ENCODE measurements at regions not wholly inside any gene's neighbourhood (a gene's known extent, or its start where the extent isn't known, plus 50 kb on each side); places are given as distances from the start of the nearest gene placed in this dataset.

DNA sequence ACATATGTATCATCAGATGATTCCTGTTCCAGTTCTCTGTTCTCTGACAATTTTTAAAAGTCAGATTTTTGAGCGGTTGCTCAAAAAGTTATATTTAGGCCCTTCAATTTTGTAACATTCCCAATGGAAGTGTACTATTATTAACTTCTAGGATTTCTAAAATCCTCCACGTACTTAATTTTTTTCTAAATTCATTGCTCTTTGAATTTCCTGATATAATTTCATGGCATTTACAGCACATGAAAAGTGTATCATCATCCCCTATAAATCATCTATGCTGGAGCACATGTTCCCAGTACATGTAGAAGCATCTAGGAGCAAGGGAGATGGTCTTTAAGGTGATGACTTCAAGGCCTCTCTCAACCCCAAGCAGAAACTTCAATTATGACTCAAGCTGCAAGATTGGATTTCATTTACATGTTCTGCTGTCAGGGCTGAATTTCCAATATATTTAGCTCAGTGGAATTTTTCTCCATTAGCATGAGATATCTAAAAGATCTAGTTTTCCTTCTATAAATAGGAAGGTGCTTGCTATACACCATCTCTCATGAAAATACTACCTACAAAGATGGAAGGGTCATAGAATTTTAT is 392.8 kb upstream of the MIR17HG start:
- H3K9me3 Mint-ChIP-seq, result no peaks in the 10 kb centered on the region
- ATAC-seq (ENCODE audit: low read depth) (no peak), DNase-seq (no peak)

DNA sequence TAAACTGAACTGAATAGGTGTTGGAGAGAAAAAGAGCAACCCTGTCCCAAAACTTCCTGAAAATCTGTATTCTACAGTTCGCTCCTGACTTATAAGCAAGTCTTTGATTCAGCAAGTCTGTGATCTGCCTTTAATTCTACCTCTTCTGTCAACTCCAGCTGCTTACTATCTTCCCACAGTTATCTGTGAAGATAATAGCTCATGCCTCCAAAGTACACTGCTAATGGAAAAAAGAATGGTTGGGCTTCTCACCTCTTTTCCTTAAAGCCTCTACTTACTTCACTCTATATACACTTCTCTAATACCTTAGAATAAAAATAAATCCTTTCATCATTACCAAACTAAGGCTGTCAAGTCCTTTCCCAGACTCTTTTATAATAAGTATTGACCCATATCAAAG is 391.5 kb upstream of the MIR17HG start:
- Mint-ChIP-seq H3K4me3 (no peak overlapping the region), H3K27me3 (no peaks in the 10 kb centered on the region), H3K36me3 (no peaks in the 10 kb centered on the region), H3K27ac (no peak overlapping the region), H3K9me3 (no peaks in the 10 kb centered on the region), H3K4me1 (no peaks in the 10 kb centered on the region)
- DNase-seq (no peak), ATAC-seq (ENCODE audit: low read depth) (no peak)
- POLR2A ChIA-PET, result no interaction called here

More for the DNA sequence above, 392.8 kb upstream of the MIR17HG start:
- Mint-ChIP-seq H3K27me3 (no peaks in the 10 kb centered on the region), H3K27ac (no peak overlapping the region), H3K36me3 (no peaks in the 10 kb centered on the region), H3K4me1 (no peaks in the 10 kb centered on the region), H3K4me3 (no peak overlapping the region)
- POLR2A ChIA-PET, result no interaction called here

DNA sequence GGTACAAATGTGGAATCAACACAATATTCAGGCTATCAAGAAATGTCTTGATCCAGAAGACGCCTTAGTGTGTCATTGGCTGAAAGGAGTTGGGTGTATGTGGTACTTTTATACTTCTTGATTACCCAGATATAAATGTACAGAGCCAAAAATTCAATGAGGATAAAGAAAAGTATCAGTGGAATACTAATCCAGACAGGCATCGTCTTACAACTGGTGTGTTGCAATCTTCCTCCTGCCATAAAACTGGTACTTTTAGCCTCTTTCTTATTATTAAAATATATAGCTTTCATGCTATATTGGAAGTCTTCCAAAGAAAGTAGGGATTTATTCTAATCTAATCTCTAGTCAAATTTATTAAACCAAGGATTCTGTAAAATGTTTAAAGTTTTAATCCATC is 388.6 kb upstream of the MIR17HG start:
- no peaks in the 10 kb centered on the region for H3K36me3 Mint-ChIP-seq
- H3K4me3 Mint-ChIP-seq, result no peak overlapping the region
- H3K27ac Mint-ChIP-seq, result no peak overlapping the region
- H3K27me3 Mint-ChIP-seq, result no peaks in the 10 kb centered on the region
- DNase-seq, result no peak
- H3K9me3 Mint-ChIP-seq, result no peaks in the 10 kb centered on the region
- H3K4me1 Mint-ChIP-seq, result no peaks in the 10 kb centered on the region
- no peak for ATAC-seq (ENCODE audit: low read depth)
- POLR2A ChIA-PET, result no interaction called here

DNA sequence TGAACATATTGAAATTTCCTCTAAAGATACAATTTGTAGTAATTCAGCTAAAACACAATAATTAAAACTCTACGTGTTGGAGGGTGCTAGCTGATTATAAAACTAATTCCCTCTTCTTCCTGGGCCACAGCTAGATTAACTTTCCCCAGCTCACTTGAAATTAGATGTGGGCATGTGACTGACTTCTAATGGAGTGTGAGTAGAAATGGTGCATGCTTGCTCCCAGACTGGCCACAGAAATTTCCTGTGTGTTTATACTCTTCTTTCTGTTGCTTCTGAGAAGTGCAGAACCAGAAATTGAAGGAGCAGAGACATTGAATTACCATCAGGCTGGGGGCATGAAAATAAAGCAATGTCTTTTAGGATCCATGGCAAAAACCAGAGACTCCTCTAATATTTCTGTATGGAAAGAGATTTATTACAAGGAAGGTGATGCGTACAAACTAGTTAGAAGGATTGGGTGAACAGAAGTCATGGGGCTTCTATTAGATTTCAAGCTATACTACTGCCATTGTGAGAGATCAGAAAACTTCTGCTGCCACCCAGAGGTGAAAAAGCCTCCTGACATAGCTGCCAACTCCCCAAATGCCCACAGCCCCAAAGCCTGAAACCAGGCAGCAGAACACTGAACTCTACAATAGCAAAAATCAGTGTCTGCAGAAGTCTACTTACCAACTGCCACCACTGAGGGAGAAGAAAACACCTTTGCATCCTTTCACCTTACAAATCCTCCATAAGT is 379.2 kb upstream of the MIR17HG start:
- ATAC-seq (ENCODE audit: low read depth) (no peak), DNase-seq (no peak)
- Mint-ChIP-seq H3K27me3 (no peaks in the 10 kb centered on the region), H3K4me3 (no peak overlapping the region), H3K4me1 (no peaks in the 10 kb centered on the region), H3K27ac (no peak overlapping the region), H3K9me3 (no peaks in the 10 kb centered on the region), H3K36me3 (no peaks in the 10 kb centered on the region)
- POLR2A ChIA-PET, result no interaction called here

DNA sequence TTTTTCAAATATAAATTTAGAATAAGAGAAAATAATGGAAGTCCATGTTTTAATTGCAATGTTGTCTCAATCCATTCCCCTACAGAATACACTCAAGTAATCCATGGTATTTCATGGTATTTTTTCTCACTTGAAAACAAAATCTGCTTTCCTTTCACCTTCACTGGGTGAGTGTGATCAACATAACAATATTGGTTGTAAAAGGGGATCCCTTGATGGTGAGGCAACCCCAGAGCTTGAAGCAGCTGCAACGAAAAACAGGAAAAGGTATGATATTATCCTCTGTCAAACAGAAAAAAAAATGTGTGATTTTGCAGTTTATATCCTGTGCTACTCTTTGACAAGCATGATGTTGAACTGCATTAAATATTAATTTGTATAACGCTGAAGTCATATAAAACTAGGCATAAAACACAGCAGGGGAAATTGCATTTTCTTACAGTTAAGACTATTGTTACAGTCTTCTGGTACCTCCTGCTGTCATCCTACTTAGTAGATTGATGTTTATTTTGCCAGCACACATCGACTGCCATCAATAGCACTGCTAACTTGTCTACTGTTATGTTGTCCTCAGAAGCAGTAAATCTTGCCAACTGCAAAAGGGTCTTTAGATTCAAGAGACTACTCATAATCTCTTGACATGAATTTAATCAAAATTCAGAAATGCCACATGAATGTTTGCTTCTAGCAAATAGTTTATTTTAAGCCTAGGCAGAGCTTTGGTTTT is 373.1 kb upstream of the MIR17HG start:
- H3K36me3 Mint-ChIP-seq, result no peaks in the 10 kb centered on the region
- no peak overlapping the region for H3K4me3 Mint-ChIP-seq
- no peaks in the 10 kb centered on the region for H3K9me3 Mint-ChIP-seq
- ATAC-seq (ENCODE audit: low read depth), result no peak
- no peak for DNase-seq
- POLR2A ChIA-PET, result no interaction called here
- no peak overlapping the region for H3K27ac Mint-ChIP-seq
- H3K27me3 Mint-ChIP-seq, result no peaks in the 10 kb centered on the region
- no peaks in the 10 kb centered on the region for H3K4me1 Mint-ChIP-seq

DNA sequence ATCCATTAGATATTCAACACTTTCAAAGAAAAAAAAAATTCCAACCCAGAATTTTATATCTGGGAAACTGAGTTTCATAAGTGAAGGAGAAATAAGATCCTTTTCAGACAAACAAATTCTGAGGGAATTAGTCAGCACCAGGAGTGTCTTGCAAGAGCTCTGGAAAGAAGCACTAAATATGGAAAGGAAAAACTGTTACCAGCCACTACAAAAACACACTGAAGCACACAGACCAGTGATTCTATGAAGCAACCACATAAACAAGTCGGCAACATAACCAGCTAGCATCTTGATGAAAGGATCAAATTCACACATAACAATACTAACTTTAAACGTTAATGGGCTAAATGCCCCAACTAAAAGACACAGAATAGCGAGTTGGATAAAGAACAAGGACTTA is 368.4 kb upstream of the MIR17HG start:
- ATAC-seq (ENCODE audit: low read depth), result no peak
- H3K4me3 Mint-ChIP-seq, result no peak overlapping the region
- no peaks in the 10 kb centered on the region for H3K36me3 Mint-ChIP-seq
- POLR2A ChIA-PET, result no interaction called here
- no peak overlapping the region for H3K27ac Mint-ChIP-seq
- no peak for DNase-seq
- no peaks in the 10 kb centered on the region for H3K27me3 Mint-ChIP-seq
- H3K9me3 Mint-ChIP-seq, result peaks cover 3% of the 10 kb centered on the region
- no peaks in the 10 kb centered on the region for H3K4me1 Mint-ChIP-seq

DNA sequence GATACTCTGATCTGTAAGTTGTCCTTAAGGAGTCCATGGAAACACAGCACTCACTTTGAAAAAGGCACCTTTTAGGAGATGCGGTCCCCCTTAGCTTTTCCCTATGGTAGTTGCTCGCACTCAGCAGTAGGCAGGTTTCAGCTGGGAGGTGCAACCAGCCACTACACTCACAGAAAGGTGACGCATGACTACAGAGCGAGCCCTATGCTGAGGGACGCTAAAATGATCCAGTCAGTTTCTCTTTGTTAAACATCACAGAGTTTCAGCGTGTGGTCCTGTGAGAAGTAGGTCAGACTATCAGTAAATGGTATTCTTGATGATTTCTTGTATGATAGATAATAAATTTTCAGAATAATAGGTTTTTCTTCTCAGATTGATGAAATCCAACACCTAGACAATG is 362.7 kb upstream of the MIR17HG start:
- Mint-ChIP-seq H3K9me3 (peaks cover 3% of the 10 kb centered on the region), H3K27me3 (no peaks in the 10 kb centered on the region), H3K27ac (no peak overlapping the region), H3K4me3 (no peak overlapping the region), H3K36me3 (no peaks in the 10 kb centered on the region), H3K4me1 (no peaks in the 10 kb centered on the region)
- DNase-seq, result no peak
- ATAC-seq (ENCODE audit: low read depth), result no peak
- POLR2A ChIA-PET, result no interaction called here

DNA sequence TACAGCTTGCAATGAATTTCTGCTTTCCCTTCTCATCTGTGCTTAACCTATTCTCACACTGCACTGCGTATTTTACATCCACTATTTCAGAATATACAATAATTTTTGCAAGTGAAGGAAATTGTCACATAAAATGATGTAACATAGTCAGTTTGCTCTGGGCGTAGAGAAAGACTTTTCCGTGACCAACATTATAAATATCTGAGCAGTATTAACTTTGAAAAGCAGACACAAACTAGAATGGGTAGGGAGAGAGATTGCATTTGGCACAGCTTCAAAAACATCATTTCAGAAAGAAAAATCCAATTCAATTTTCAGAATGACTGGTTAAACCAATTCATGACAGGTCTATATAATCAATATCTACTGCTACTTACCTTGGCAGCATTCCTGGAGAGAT is 352.5 kb upstream of the MIR17HG start:
- DNase-seq (no peak), ATAC-seq (ENCODE audit: low read depth) (no peak)
- POLR2A ChIA-PET, result no interaction called here
- Mint-ChIP-seq H3K4me1 (no peaks in the 10 kb centered on the region), H3K9me3 (no peaks in the 10 kb centered on the region), H3K27ac (no peak overlapping the region), H3K36me3 (no peaks in the 10 kb centered on the region), H3K4me3 (no peak overlapping the region), H3K27me3 (no peaks in the 10 kb centered on the region)

DNA sequence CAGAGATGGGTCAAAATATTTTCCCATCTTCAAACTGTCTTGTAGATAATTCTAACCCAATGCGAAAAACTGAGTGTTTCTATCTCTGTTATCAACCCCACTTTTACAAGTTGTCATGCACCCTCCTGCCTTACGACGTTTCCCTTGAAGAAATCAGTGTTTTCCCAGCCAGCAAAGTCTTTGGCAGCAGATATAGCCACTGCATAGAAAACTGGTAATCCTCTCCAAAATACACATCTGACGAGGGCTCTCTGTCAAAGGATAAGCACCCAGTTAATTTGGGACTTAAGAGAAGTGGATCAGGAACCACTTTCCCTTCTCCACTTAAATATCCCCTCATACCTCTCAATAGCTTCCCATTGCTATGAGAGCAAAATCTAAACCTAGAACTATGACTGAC is 351.9 kb upstream of the MIR17HG start:
- DNase-seq (no peak), ATAC-seq (ENCODE audit: low read depth) (no peak)
- H3K27ac Mint-ChIP-seq, result no peak overlapping the region
- H3K9me3 Mint-ChIP-seq, result no peaks in the 10 kb centered on the region
- no peaks in the 10 kb centered on the region for H3K27me3 Mint-ChIP-seq
- POLR2A ChIA-PET, result no interaction called here
- H3K4me3 Mint-ChIP-seq, result no peak overlapping the region
- no peaks in the 10 kb centered on the region for H3K4me1 Mint-ChIP-seq
- H3K36me3 Mint-ChIP-seq, result no peaks in the 10 kb centered on the region

DNA sequence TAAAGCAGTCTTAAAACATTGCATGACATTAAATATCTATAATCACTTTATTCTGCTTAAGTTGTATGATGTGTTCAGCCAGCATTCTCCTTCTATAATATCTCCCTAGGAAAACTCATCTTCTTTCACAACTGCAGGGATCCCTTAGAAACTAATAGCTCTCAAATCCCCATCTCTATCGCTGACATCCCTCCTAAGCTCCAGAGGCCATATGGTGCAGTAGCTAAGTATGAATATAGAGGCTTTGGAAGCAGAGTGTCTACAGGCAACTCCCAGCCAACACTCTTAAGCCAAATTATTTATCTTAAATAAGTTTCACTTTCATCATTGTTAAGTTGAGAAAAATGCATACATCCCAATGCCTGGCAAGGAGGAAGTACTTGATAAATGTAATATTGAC is 349.5 kb upstream of the MIR17HG start:
- ATAC-seq (ENCODE audit: low read depth), result no peak

DNA sequence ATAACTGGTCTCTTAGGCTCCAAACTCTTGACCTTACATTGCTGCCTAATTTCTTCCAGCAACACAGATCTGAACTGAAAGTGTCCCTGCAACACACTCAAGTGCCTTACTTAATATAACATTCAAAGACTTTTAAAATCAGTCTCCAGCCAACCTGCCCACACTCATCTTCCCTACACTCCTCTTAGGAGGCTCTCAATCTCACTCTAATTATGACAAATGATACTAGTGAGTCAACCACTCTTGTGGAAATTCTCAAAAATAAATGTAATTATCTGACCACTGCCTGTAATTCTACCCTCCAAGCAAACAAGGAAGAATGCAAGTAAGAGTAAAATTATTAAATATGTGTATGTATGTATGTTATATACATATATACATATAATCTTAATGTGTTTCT is 348.1 kb upstream of the MIR17HG start:
- H3K27me3 Mint-ChIP-seq, result no peaks in the 10 kb centered on the region

More for the DNA sequence above, 349.5 kb upstream of the MIR17HG start:
- no peaks in the 10 kb centered on the region for H3K27me3 Mint-ChIP-seq
- H3K27ac Mint-ChIP-seq, result no peak overlapping the region
- no peaks in the 10 kb centered on the region for H3K4me1 Mint-ChIP-seq
- H3K9me3 Mint-ChIP-seq, result no peaks in the 10 kb centered on the region
- POLR2A ChIA-PET, result no interaction called here
- no peaks in the 10 kb centered on the region for H3K36me3 Mint-ChIP-seq
- no peak for DNase-seq
- no peak overlapping the region for H3K4me3 Mint-ChIP-seq

DNA sequence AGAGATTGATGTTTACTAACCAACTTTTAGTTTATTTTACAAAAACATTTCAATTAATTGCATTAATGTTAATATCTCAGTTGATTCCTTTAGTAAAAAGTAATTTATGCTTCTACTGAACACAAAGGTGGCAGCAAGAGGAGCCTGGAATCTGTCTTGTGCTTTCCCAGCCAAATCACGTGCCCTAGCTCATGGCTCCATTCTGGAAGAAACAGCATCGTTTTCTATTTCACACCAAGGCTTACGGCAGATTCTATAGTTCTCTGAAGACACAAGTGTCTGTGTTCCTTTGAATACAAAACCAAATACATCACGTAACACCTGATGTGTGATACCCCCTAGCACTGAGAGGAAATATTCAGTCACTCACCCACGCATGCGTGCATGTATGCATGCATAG is 346.1 kb upstream of the MIR17HG start:
- H3K9me3 Mint-ChIP-seq, result no peaks in the 10 kb centered on the region
- ATAC-seq (ENCODE audit: low read depth), result no peak
- no peak for DNase-seq
- no peak overlapping the region for H3K27ac Mint-ChIP-seq
- no peaks in the 10 kb centered on the region for H3K36me3 Mint-ChIP-seq
- H3K4me3 Mint-ChIP-seq, result no peak overlapping the region
- no peaks in the 10 kb centered on the region for H3K4me1 Mint-ChIP-seq
- POLR2A ChIA-PET, result no interaction called here
- no peaks in the 10 kb centered on the region for H3K27me3 Mint-ChIP-seq

More for the DNA sequence above, 348.1 kb upstream of the MIR17HG start:
- Mint-ChIP-seq H3K4me3 (no peak overlapping the region), H3K27ac (no peak overlapping the region), H3K4me1 (no peaks in the 10 kb centered on the region), H3K36me3 (no peaks in the 10 kb centered on the region), H3K9me3 (no peaks in the 10 kb centered on the region)
- ATAC-seq (ENCODE audit: low read depth) (no peak), DNase-seq (no peak)
- POLR2A ChIA-PET, result no interaction called here

DNA sequence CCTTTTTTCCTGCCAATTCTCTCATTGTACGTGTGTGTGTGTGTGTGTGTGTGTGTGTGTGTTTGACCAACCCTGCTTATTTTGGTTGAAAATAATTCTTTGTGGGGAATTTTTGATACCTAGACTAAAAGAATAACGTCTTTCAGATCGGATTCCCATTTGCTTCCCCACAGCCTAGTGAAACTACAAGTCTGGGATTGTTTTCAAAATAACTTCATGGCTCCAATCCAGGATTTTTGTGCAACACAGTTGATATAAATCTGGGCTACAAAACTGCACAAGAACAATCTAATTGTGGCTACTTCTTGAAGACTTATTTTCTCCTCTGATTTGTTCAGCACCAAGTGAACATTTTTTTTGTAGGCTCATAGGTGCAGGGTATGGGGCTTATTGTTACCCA is 332.8 kb upstream of the MIR17HG start:
- DNase-seq (no peak), ATAC-seq (ENCODE audit: low read depth) (no peak)
- Mint-ChIP-seq H3K36me3 (no peaks in the 10 kb centered on the region), H3K9me3 (no peaks in the 10 kb centered on the region), H3K4me3 (no peak overlapping the region), H3K27me3 (no peaks in the 10 kb centered on the region), H3K4me1 (no peaks in the 10 kb centered on the region), H3K27ac (no peak overlapping the region)
- POLR2A ChIA-PET, result no interaction called here

DNA sequence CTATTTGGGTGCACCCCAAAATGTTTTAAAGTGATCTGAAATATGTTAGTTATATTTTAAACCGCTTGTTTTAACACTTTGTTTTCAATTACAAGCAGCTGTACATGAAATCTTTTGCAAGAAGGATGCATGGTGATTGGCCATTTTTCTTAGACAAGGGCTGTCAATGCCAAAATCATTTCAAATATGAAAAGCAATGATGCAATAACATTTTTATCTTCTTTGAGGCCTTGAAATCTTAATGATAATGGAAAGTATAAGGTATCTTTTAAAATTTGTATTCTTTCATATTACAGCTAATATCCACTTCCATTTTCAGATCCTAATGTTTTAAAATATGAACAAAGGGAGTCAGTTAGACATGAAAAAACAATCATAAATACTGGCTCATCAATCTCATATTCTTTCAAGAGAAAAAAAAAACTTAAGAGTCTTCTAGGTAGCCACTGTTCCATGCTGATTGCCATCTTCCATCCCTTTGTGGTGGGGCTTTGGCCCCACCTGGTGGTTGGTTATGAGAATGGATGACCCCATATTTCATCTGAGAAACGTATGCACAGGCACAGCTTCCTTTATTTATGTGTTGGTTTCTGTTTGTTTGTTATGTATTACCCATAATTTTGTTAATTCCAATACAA is 330.3 kb upstream of the MIR17HG start:
- Mint-ChIP-seq H3K9me3 (no peaks in the 10 kb centered on the region), H3K36me3 (no peaks in the 10 kb centered on the region), H3K4me1 (no peaks in the 10 kb centered on the region), H3K4me3 (no peak overlapping the region), H3K27me3 (no peaks in the 10 kb centered on the region), H3K27ac (no peak overlapping the region)
- DNase-seq (peak; percentile 34), ATAC-seq (ENCODE audit: low read depth) (no peak)
- POLR2A ChIA-PET, result no interaction called here
